ENCODE measurements at regions not wholly inside any gene's neighbourhood (a gene's known extent, or its start where the extent isn't known, plus 50 kb on each side); places are given as distances from the start of the nearest gene placed in this dataset.

GRCh38 chr5:93247105-93247504 is 333.9 kb downstream of the NR2F1-AS1 start:
- TF ChIP-seq EZH2 (IDR thresholded peaks at IDR 0.05; ENCODE audit: borderline replicate concordance, low read depth, low read length, severe bottlenecking), result no peak
- TF ChIP-seq CTCF (IDR thresholded peaks at IDR 0.05; ENCODE audit: extremely low read depth in 1 of 2, insufficient read depth in 1 of 2, low read depth in 1 of 2, low read length in 2 of 2), result no peak
- no peak for TF ChIP-seq MYC (IDR thresholded peaks at IDR 0.05; ENCODE audit: low read depth, low read length)
- TF ChIP-seq MAX (IDR thresholded peaks at IDR 0.05; ENCODE audit: insufficient read depth, insufficient read length), result no peak
- TF ChIP-seq JUN (IDR thresholded peaks at IDR 0.05; ENCODE audit: borderline replicate concordance, insufficient read depth, insufficient read length, low read depth), result no peak
- no peak for TF ChIP-seq FOS (IDR thresholded peaks at IDR 0.05; ENCODE audit: borderline replicate concordance, insufficient read depth, low read length)
- TF ChIP-seq POLR2AphosphoS5 (IDR thresholded peaks at IDR 0.05; ENCODE audit: insufficient read depth, low read depth, low read length), result no peak
- TF ChIP-seq GATA2 (IDR thresholded peaks at IDR 0.05; ENCODE audit: insufficient read depth, insufficient read length, low read depth, low read length), result no peak
- TF ChIP-seq POLR2A (IDR thresholded peaks at IDR 0.05; ENCODE audit: low read depth, low read length), result no peak
- peak; percentile 17 for DNase-seq (ENCODE audit: low read depth, low spot score)
- CTCF ChIA-PET, result no interaction called here
- Histone ChIP-seq H3K36me3 (ENCODE audit: control insufficient read depth in 2 of 2, extremely low read depth in 1 of 2, insufficient read depth in 2 of 2, low read length in 2 of 2) (no peaks in the 10 kb centered on the region), H3K27ac (ENCODE audit: insufficient read depth, low read depth, low read length) (no peak overlapping the region), H3K9ac (replicated peaks; ENCODE audit: extremely low read depth, insufficient read depth, low read length) (no peak overlapping the region), H3K79me2 (ENCODE audit: control insufficient read depth, insufficient read depth, low read length) (no peaks in the 10 kb centered on the region), H3K4me1 (ENCODE audit: control insufficient read depth, extremely low read depth, insufficient read depth, low read length) (peaks cover 25% of the 10 kb centered on the region), H4K20me1 (replicated peaks; ENCODE audit: control insufficient read depth, extremely low read depth, insufficient read depth, low read length) (no peaks in the 10 kb centered on the region), H3K9me3 (replicated peaks; ENCODE audit: control insufficient read depth, insufficient read depth, low read length) (no peaks in the 10 kb centered on the region), H2AFZ (ENCODE audit: low read depth, low read length) (peak overlapping the region; percentile 27), H3K4me2 (ENCODE audit: insufficient read depth, low read length) (no peak overlapping the region), H3K4me3 (replicated peaks in 1 of 3; ENCODE audit: insufficient read depth in 1 of 3, low read depth in 1 of 3, low read length in 3 of 3) (no peak overlapping the region), H3K27me3 (ENCODE audit: control insufficient read depth in 2 of 2, insufficient read depth in 2 of 2, low read length in 2 of 2) (no peaks in the 10 kb centered on the region), H3K9me1 (replicated peaks; ENCODE audit: control insufficient read depth, extremely low read depth, insufficient read depth, low read length) (no peaks in the 10 kb centered on the region)
- no peak for FAIRE-seq
- POLR2A ChIA-PET, result no interaction called here
- BruUV-seq (replicated peaks), result no TSS peak
- dilution Hi-C loops (cut with MboI; ENCODE audit: extremely low pct_ligation_motif_present, low sequenced_read_pairs), result no loop called here
- intact Hi-C loops (cut with micrococcal nuclease), result no loop called here

Data from endothelial cell of umbilical vein (primary cell).